HL-60 (cell line): ENCODE measurements at regions not wholly inside any gene's neighbourhood (a gene's known extent, or its start where the extent isn't known, plus 50 kb on each side); places are given as distances from the start of the nearest gene placed in this dataset.

Source experiments
- CTCF ChIP-seq: IDR thresholded peaks from one replicate; pipeline ENCODE4 v1.5.1; 2011; ENCODE audit warnings: low read length, control low read depth, inconsistent platforms; ENCODE audit not compliant: insufficient read depth
- GABPA ChIP-seq: IDR thresholded peaks from 2 replicates; pipeline ENCODE4 v1.6.1; 2012; ENCODE audit warnings: low read depth
- POLR2AphosphoS5 ChIP-seq: IDR thresholded peaks from 2 replicates; pipeline ENCODE4 v1.6.1; 2012; ENCODE audit warnings: low read depth
- REST ChIP-seq: IDR thresholded peaks from 2 replicates; pipeline ENCODE4 v1.6.1; 2012; ENCODE audit warnings: low read depth; ENCODE audit not compliant: insufficient replicate concordance
- SPI1 ChIP-seq: IDR thresholded peaks from 2 replicates; pipeline ENCODE4 v1.6.1; 2012; ENCODE audit warnings: low read depth, mild to moderate bottlenecking, borderline replicate concordance

- no peak for TF ChIP-seq CTCF
- no peak for TF ChIP-seq POLR2AphosphoS5
- no peak for TF ChIP-seq GABPA
- TF ChIP-seq REST = no peak
- TF ChIP-seq SPI1 = no peak
Measured at GRCh38 chr3:145079436-145079835, 1081.5 kb downstream of the PLOD2 start.
